MCF 10A (cell line): ENCODE measurements at regions not wholly inside any gene's neighbourhood (a gene's known extent, or its start where the extent isn't known, plus 50 kb on each side); places are given as distances from the start of the nearest gene placed in this dataset.

Experiments
- BruUV-seq: library from RNA; stranded (reverse); fragments of 400-500 nt; replicated peaks from 2 replicates; lab custom pipeline; 2021; lab: Mats Ljungman, UMichigan
- CTCF ChIA-PET: fragments of 300-600 bp; sonication (Branson Sonifier 250); formaldehyde crosslinking; extraction: SDS; loops from one replicate; lab custom pipeline; 2021; ENCODE audit warnings: antibody characterized with exemption, inconsistent platforms; lab: Yijun Ruan, JAX
- POLR2A ChIA-PET: fragments of 300-600, 350-650 bp; sonication (Branson Sonifier 250); formaldehyde crosslinking; extraction: SDS; loops from one replicate; lab custom pipeline; 2020; ENCODE audit warnings: antibody characterized with exemption, inconsistent platforms; lab: Yijun Ruan, JAX
- DNase-seq: peaks from one replicate; pipeline ENCODE4 v3.0.0-alpha.2; 2018; ENCODE audit not compliant: unreplicated experiment
- H3K27ac Mint-ChIP-seq: one replicate; pipeline ENCODE4 v1.8.0; 2022; ENCODE audit warnings: mild to moderate bottlenecking, low read depth, mixed read lengths; ENCODE audit not compliant: unreplicated experiment
- H3K27me3 Mint-ChIP-seq: one replicate; pipeline ENCODE4 v1.8.0; 2022; ENCODE audit warnings: mixed read lengths; ENCODE audit not compliant: insufficient read depth, unreplicated experiment
- H3K36me3 Mint-ChIP-seq: one replicate; pipeline ENCODE4 v1.8.0; 2022; ENCODE audit warnings: mild to moderate bottlenecking, moderate library complexity, mixed read lengths; ENCODE audit not compliant: insufficient read depth, unreplicated experiment
- H3K4me1 Mint-ChIP-seq: one replicate; pipeline ENCODE4 v1.8.0; 2022; ENCODE audit warnings: mixed read lengths; ENCODE audit not compliant: insufficient read depth, unreplicated experiment
- H3K4me3 Mint-ChIP-seq: one replicate; pipeline ENCODE4 v1.8.0; 2022; ENCODE audit warnings: mild to moderate bottlenecking, moderate library complexity, mixed read lengths; ENCODE audit not compliant: unreplicated experiment
- H3K9me3 Mint-ChIP-seq: one replicate; pipeline ENCODE4 v1.8.0; 2022; ENCODE audit warnings: mixed read lengths; ENCODE audit not compliant: unreplicated experiment
- CTCF ChIP-seq: fragments of 200-600 bp; IDR thresholded peaks from one replicate; pipeline ENCODE4 v1.8.0; 2022; ENCODE audit warnings: antibody characterized with exemption, mild to moderate bottlenecking; ENCODE audit not compliant: unreplicated experiment
- intact Hi-C: fragments of 100-400 bp; cut with micrococcal nuclease; formaldehyde crosslinking; loops from 2 replicates; pipeline ENCODE4 v1.14.1; 2022

GRCh38 chr2:12498286-12498685 is 218.4 kb upstream of the TRIB2 start:
- CTCF ChIA-PET = no interaction called here
- peak overlapping the region; percentile 37 for H3K27ac Mint-ChIP-seq
- no peak for DNase-seq
- peaks cover 18% of the 10 kb centered on the region for H3K4me1 Mint-ChIP-seq
- no peaks in the 10 kb centered on the region for H3K9me3 Mint-ChIP-seq
- TF ChIP-seq CTCF = no peak
- H3K27me3 Mint-ChIP-seq = no peaks in the 10 kb centered on the region
- H3K36me3 Mint-ChIP-seq = no peaks in the 10 kb centered on the region
- no TSS peak for BruUV-seq
- POLR2A ChIA-PET = interaction anchor here (1.5 kb wide), 1 partner anchor 12 kb away, joined by 4 read pairs; no protein-coding TSS in a partner anchor
- intact Hi-C loops = no loop called here
- H3K4me3 Mint-ChIP-seq = no peak overlapping the region

- Mint-ChIP-seq H3K4me3 (no peak overlapping the region), H3K4me1 (peaks cover 14% of the 10 kb centered on the region), H3K27ac (no peak overlapping the region), H3K27me3 (no peaks in the 10 kb centered on the region), H3K9me3 (no peaks in the 10 kb centered on the region), H3K36me3 (no peaks in the 10 kb centered on the region)
- no peak for TF ChIP-seq CTCF
- CTCF ChIA-PET = interaction anchor here (1.6 kb wide), 1 partner anchor 217 kb away, joined by 4 read pairs; no protein-coding TSS in a partner anchor
- POLR2A ChIA-PET = interaction anchor here (1.5 kb wide), 1 partner anchor 12 kb away, joined by 4 read pairs; no protein-coding TSS in a partner anchor
- peak; percentile 50 for DNase-seq
- no TSS peak for BruUV-seq
- intact Hi-C loops = no loop called here
Measured at GRCh38 chr2:12498704-12499103, 218.0 kb upstream of the TRIB2 start.

GRCh38 chr2:12500899-12501298 is 215.8 kb upstream of the TRIB2 start:
- H3K4me1 Mint-ChIP-seq = peaks cover 22% of the 10 kb centered on the region

More at GRCh38 chr2:12500899-12501298, 215.8 kb upstream of the TRIB2 start:
- POLR2A ChIA-PET = interaction anchor here (1.2 kb wide), 1 partner anchor 215 kb away, joined by 3 read pairs; the partner anchor contains the start of gene TRIB2
- intact Hi-C loops = no loop called here
- CTCF ChIA-PET = interaction anchor here (1.6 kb wide), 1 partner anchor 216 kb away, joined by 8 read pairs; the partner anchor contains the start of gene TRIB2
- TF ChIP-seq CTCF = no peak
- BruUV-seq = no TSS peak
- Mint-ChIP-seq H3K9me3 (no peaks in the 10 kb centered on the region), H3K27me3 (no peaks in the 10 kb centered on the region), H3K36me3 (no peaks in the 10 kb centered on the region), H3K27ac (no peak overlapping the region), H3K4me3 (no peak overlapping the region)
- DNase-seq = no peak
